HG02938 (cell line): ENCODE measurements at regions not wholly inside any gene's neighbourhood (a gene's known extent, or its start where the extent isn't known, plus 50 kb on each side); places are given as distances from the start of the nearest gene placed in this dataset.
A peak's percentile ranks its signal among the peaks of the same experiment; 100 is the strongest.

Experiments used
- ATAC-seq: cut with Tn5 transposase; IDR thresholded peaks from one replicate; pipeline ENCODE4 v1.9.1; 2021; ENCODE audit warnings: mild to moderate bottlenecking, moderate library complexity; ENCODE audit not compliant: unreplicated experiment

GRCh38 chr4:98210281-98210680 lies 50.9 kb upstream of the RAP1GDS1 start:
- no peak for ATAC-seq

- no peak for ATAC-seq
Observed at GRCh38 chr4:98209111-98209510, 52.1 kb upstream of the RAP1GDS1 start.

- ATAC-seq = peak; percentile 29
Observed at GRCh38 chr4:98204236-98204553, 57.0 kb upstream of the RAP1GDS1 start.

GRCh38 chr4:98203332-98204235 lies 57.6 kb upstream of the RAP1GDS1 start:
- ATAC-seq = peak; percentile 93

GRCh38 chr4:98202907-98203306 lies 58.3 kb upstream of the RAP1GDS1 start:
- ATAC-seq = no peak

GRCh38 chr4:98199247-98199646 lies 56.0 kb upstream of the STPG2 start:
- ATAC-seq = no peak

GRCh38 chr4:98195005-98195404 lies 51.7 kb upstream of the STPG2 start:
- no peak for ATAC-seq

- no peak for ATAC-seq
Observed at GRCh38 chr4:98193459-98194105, 50.3 kb upstream of the STPG2 start.
